CD14-positive monocyte (primary cell): ENCODE measurements at regions not wholly inside any gene's neighbourhood (a gene's known extent, or its start where the extent isn't known, plus 50 kb on each side); places are given as distances from the start of the nearest gene placed in this dataset.

Source experiments
- DNase-seq, 3 donors: peaks; one replicate each; pipeline ENCODE4 v3.0.0-alpha.2; 2011 to 2022
- H2AFZ ChIP-seq: 2 replicates; pipeline ENCODE4 v1.6.0; 2012; ENCODE audit warnings: mild to moderate bottlenecking, low read depth, low read length, inconsistent platforms; ENCODE audit not compliant: insufficient read depth, poor library complexity, severe bottlenecking
- H3K27ac ChIP-seq, 2 donors: 1 replicate in 1 of 2; 2 replicates in 1 of 2; pipeline ENCODE4 v1.5.1; 2012 to 2013; ENCODE audit warnings: low read length in 2 of 2, control low read depth in 1 of 2, inconsistent platforms in 1 of 2, low read depth in 1 of 2, mild to moderate bottlenecking in 1 of 2
- H3K27me3 ChIP-seq, 2 donors: one replicate each; pipeline versions ENCODE4 v1.6.0 to v1.6.1; 2011 to 2013; ENCODE audit warnings: low read length in 2 of 2; ENCODE audit not compliant: control insufficient read depth in 2 of 2, insufficient read depth in 2 of 2
- H3K36me3 ChIP-seq, 2 donors: replicated peaks in 1 of 2; 1 replicate in 1 of 2; 2 replicates in 1 of 2; pipeline versions ENCODE4 v1.5.1 to v1.6.1; 2012 to 2013; ENCODE audit warnings: low read length in 2 of 2, control low read depth in 1 of 2, inconsistent platforms in 1 of 2, mild to moderate bottlenecking in 1 of 2; ENCODE audit not compliant: insufficient read depth in 2 of 2, control insufficient read depth in 1 of 2
- H3K4me1 ChIP-seq, 2 donors: 1 replicate in 1 of 2; 2 replicates in 1 of 2; pipeline versions ENCODE4 v1.5.1 to v1.6.1; 2012 to 2013; ENCODE audit warnings: low read length in 2 of 2, control low read depth in 1 of 2, inconsistent platforms in 1 of 2, mild to moderate bottlenecking in 1 of 2, moderate library complexity in 1 of 2; ENCODE audit not compliant: insufficient read depth in 2 of 2, control insufficient read depth in 1 of 2
- H3K4me2 ChIP-seq: replicated peaks from 2 replicates; pipeline ENCODE3; 2012; ENCODE audit warnings: low read length, moderate library complexity, mild to moderate bottlenecking; ENCODE audit not compliant: poor library complexity, severe bottlenecking; ENCODE audit errors: extremely low read depth
- H3K4me3 ChIP-seq, 3 experiments: fragments of 200-600 bp in 1 of 3; sonication (generic) in 1 of 3; replicated peaks in 1 of 3; 1 replicate in 2 of 3; 2 replicates in 1 of 3; pipeline ENCODE4 v1.5.1; 2011 to 2013; ENCODE audit warnings: low read length in 3 of 3, mild to moderate bottlenecking in 3 of 3, control low read depth in 2 of 3, low read depth in 2 of 3, inconsistent platforms in 1 of 3, moderate library complexity in 1 of 3
- H3K79me2 ChIP-seq: 2 replicates; pipeline ENCODE4 v1.6.0; 2012; ENCODE audit warnings: mild to moderate bottlenecking, control low read depth, inconsistent platforms, low read length, moderate library complexity; ENCODE audit not compliant: insufficient read depth
- H3K9ac ChIP-seq: 2 replicates; pipeline ENCODE4 v1.6.0; 2017; ENCODE audit warnings: low read length, mild to moderate bottlenecking; ENCODE audit not compliant: insufficient read depth, poor library complexity, severe bottlenecking
- H3K9me3 ChIP-seq, 2 donors: replicated peaks in 1 of 2; 1 replicate in 1 of 2; 2 replicates in 1 of 2; pipeline versions ENCODE4 v1.5.1 to v1.6.1; 2012 to 2013; ENCODE audit warnings: low read length in 2 of 2, control low read depth in 1 of 2; ENCODE audit not compliant: control insufficient read depth in 1 of 2, insufficient read depth in 1 of 2
- H4K20me1 ChIP-seq: 2 replicates; pipeline ENCODE4 v1.6.0; 2012; ENCODE audit warnings: mild to moderate bottlenecking, low read length, control low read depth, moderate library complexity; ENCODE audit not compliant: insufficient read depth
- H3K27ac Mint-ChIP-seq, 7 donors: one replicate each; pipeline ENCODE4 v1.8.0; 2020; ENCODE audit warnings: mild to moderate bottlenecking in 7 of 7, mixed read lengths in 7 of 7, moderate library complexity in 6 of 7, inconsistent platforms in 2 of 7
- H3K27me3 Mint-ChIP-seq, 3 donors: one replicate each; pipeline ENCODE4 v1.8.0; 2021 to 2022; ENCODE audit warnings: low read depth in 3 of 3, mild to moderate bottlenecking in 3 of 3, mixed read lengths in 3 of 3, moderate library complexity in 3 of 3, inconsistent platforms in 1 of 3
- H3K36me3 Mint-ChIP-seq, 2 donors: one replicate each; pipeline ENCODE4 v1.8.0; 2020; ENCODE audit warnings: mixed read lengths in 2 of 2, inconsistent platforms in 1 of 2, mild to moderate bottlenecking in 1 of 2
- H3K4me1 Mint-ChIP-seq: one replicate; pipeline ENCODE4 v1.8.0; 2020; ENCODE audit warnings: mild to moderate bottlenecking, mixed read lengths
- H3K4me3 Mint-ChIP-seq, 2 donors: one replicate each; pipeline ENCODE4 v1.8.0; 2020; ENCODE audit warnings: mild to moderate bottlenecking in 2 of 2, mixed read lengths in 2 of 2, moderate library complexity in 1 of 2
- H3K9me3 Mint-ChIP-seq, 7 donors: one replicate each; pipeline ENCODE4 v1.8.0; 2020 to 2022; ENCODE audit warnings: mixed read lengths in 7 of 7, mild to moderate bottlenecking in 6 of 7, moderate library complexity in 6 of 7, inconsistent platforms in 2 of 7
- WGBS: methylation state at CpG from one replicate; pipeline ENCODE4 v1.1.5; 2013; ENCODE audit warnings: missing lambda C conversion rate; ENCODE audit not compliant: insufficient coverage; 5-methylcytosine and 5-hydroxymethylcytosine counted together
- intact Hi-C, 2 donors: fragments of 100-400 bp; cut with micrococcal nuclease; formaldehyde crosslinking; loops; one replicate each; pipeline versions ENCODE4 v1.15.0 to v1.15.1; 2023
- TF ChIP-seq, protein P1 (sequence below): fragments of 200-600 bp; IDR thresholded peaks from one replicate; pipeline ENCODE4 v1.8.0; 2022; ENCODE audit warnings: antibody characterized with exemption, mild to moderate bottlenecking

DNA sequence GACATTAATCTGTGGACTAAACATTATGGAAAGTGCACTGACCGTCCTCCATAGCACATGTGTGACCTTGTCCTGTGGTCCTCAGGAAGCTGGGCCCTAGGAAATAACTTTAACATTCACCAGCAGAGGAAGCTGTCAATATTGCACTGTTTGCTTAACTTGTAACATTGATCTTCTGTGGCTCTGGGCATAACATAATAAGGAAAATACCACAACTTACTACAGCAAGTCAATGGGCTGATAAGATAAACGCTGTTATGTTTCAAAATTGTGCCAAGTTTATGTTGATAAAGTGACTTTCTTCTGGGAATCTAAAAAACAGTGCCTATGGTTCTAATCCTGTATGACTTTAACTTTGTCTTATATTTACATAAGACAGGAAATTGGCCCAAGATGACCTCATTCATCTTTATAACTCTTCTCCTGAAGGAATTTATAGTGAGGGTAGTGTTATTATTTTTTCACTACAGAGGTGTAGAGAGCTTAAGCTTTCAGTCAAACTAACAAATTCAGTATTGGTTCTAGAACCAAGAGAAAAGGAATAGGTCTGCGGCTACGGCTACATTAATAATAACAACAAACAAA, 113.7 kb upstream of the MAP4K3 start:
- H3K36me3 Mint-ChIP-seq: no peaks in the 10 kb centered on the region
- no peak overlapping the region for H3K4me3 Mint-ChIP-seq
- H3K4me1 Mint-ChIP-seq: no peaks in the 10 kb centered on the region
- H3K27me3 ChIP-seq: no peaks in the 10 kb centered on the region
- H3K27me3 Mint-ChIP-seq: no peaks in the 10 kb centered on the region
- no peak overlapping the region for H2AFZ ChIP-seq
- no peak overlapping the region for H3K27ac ChIP-seq
- no peaks in the 10 kb centered on the region for H3K79me2 ChIP-seq
- H3K9me3 Mint-ChIP-seq: peaks cover 0 to 5% (median 2%) of the 10 kb centered on the region in 7 donors
- H3K9ac ChIP-seq: no peak overlapping the region
- H3K4me1 ChIP-seq: no peaks in the 10 kb centered on the region
- intact Hi-C loops: no loop called here
- H3K36me3 ChIP-seq: no peaks in the 10 kb centered on the region
- no peaks in the 10 kb centered on the region for H4K20me1 ChIP-seq
- no peaks in the 10 kb centered on the region for H3K9me3 ChIP-seq
- TF ChIP-seq, protein P1, sequence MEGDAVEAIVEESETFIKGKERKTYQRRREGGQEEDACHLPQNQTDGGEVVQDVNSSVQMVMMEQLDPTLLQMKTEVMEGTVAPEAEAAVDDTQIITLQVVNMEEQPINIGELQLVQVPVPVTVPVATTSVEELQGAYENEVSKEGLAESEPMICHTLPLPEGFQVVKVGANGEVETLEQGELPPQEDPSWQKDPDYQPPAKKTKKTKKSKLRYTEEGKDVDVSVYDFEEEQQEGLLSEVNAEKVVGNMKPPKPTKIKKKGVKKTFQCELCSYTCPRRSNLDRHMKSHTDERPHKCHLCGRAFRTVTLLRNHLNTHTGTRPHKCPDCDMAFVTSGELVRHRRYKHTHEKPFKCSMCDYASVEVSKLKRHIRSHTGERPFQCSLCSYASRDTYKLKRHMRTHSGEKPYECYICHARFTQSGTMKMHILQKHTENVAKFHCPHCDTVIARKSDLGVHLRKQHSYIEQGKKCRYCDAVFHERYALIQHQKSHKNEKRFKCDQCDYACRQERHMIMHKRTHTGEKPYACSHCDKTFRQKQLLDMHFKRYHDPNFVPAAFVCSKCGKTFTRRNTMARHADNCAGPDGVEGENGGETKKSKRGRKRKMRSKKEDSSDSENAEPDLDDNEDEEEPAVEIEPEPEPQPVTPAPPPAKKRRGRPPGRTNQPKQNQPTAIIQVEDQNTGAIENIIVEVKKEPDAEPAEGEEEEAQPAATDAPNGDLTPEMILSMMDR: no peak
- no peak for DNase-seq
- H3K27ac Mint-ChIP-seq: no peak overlapping the region
- 100% methylated on average over 1 of the region's 4 CpGs for WGBS
- no peak overlapping the region for H3K4me3 ChIP-seq
- H3K4me2 ChIP-seq: no peak overlapping the region

DNA sequence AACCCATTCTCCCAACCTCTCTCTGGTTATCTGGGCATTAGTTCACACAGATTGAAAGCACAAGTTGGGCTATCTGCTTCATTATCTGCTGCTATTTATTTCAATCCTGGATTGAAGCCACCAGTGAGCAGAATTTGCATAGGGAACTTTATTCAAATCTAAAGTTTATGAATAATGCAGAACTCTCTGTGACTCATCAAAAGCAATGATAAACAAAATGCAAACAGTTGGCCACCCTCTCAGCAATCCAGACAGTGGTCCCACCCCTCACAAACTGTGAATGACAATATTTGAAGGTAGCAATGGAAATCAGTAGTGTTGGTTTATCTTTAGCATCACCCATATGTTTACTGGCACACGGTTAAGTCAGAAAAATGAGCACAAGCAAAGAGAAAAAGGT, 106.8 kb upstream of the TMEM178A start:
- intact Hi-C loops: no loop called here

More for the DNA sequence above, 106.8 kb upstream of the TMEM178A start:
- H3K4me2 ChIP-seq: no peak overlapping the region
- peaks cover 12 to 41% (median 33%) of the 10 kb centered on the region in 7 donors for H3K9me3 Mint-ChIP-seq
- no peaks in the 10 kb centered on the region for H3K4me1 ChIP-seq
- H3K36me3 ChIP-seq: no peaks in the 10 kb centered on the region
- H4K20me1 ChIP-seq: no peaks in the 10 kb centered on the region
- TF ChIP-seq, protein P1: no peak
- H3K36me3 Mint-ChIP-seq: no peaks in the 10 kb centered on the region
- H3K4me1 Mint-ChIP-seq: no peaks in the 10 kb centered on the region
- no peak overlapping the region for H3K4me3 Mint-ChIP-seq
- H3K27ac ChIP-seq: no peak overlapping the region
- no peak for DNase-seq
- H3K79me2 ChIP-seq: no peaks in the 10 kb centered on the region
- H3K27me3 ChIP-seq: no peaks in the 10 kb centered on the region
- H3K27ac Mint-ChIP-seq: no peak overlapping the region
- H3K9me3 ChIP-seq: peaks cover 9 to 17% of the 10 kb centered on the region in 2 donors
- peaks cover 0 to under 1% (median 0%) of the 10 kb centered on the region in 3 donors for H3K27me3 Mint-ChIP-seq
- H3K4me3 ChIP-seq: no peak overlapping the region
- no CpG with 5 or more reads among the region's 1 CpG for WGBS
- no peak overlapping the region for H2AFZ ChIP-seq
- H3K9ac ChIP-seq: no peak overlapping the region
